ENCODE measurements at regions not wholly inside any gene's neighbourhood (a gene's known extent, or its start where the extent isn't known, plus 50 kb on each side); places are given as distances from the start of the nearest gene placed in this dataset.

- DNase-seq (ENCODE audit: extremely low spot score) = no peak
- POLR2A ChIA-PET = no interaction called here
- no peak for TF ChIP-seq FOXA1 (IDR thresholded peaks at IDR 0.05)
- no peak for TF ChIP-seq NFRKB (IDR thresholded peaks at IDR 0.05)
- CTCF ChIA-PET = interaction anchor here (0.6 kb wide), 1 partner anchor 47 kb away, joined by 3 read pairs; no protein-coding TSS in a partner anchor
These were observed 106.2 kb downstream of the KCNF1 start for GRCh38 chr2:11017921-11018320.

GRCh38 chr2:11018651-11019185, 107.0 kb downstream of the KCNF1 start:
- ChIA-PET CTCF (no interaction called here), POLR2A (no interaction called here)
- TF ChIP-seq ZNF384 (IDR thresholded peaks at IDR 0.05) (no peak), SUZ12 (IDR thresholded peaks at IDR 0.05) (no peak), SP1 (IDR thresholded peaks at IDR 0.05) (no peak), HDGF (IDR thresholded peaks at IDR 0.05; ENCODE audit: borderline replicate concordance) (no peak), TARDBP (IDR thresholded peaks at IDR 0.05) (no peak), BHLHE40 (IDR thresholded peaks at IDR 0.05; ENCODE audit: borderline replicate concordance) (no peak), CTBP1 (IDR thresholded peaks at IDR 0.05; ENCODE audit: borderline replicate concordance) (no peak), ARNT (IDR thresholded peaks at IDR 0.05) (no peak), NFRKB (IDR thresholded peaks at IDR 0.05) (no peak), PKNOX1 (IDR thresholded peaks at IDR 0.05) (no peak)
- no peak for DNase-seq (ENCODE audit: extremely low spot score)

- no peak for DNase-seq (ENCODE audit: extremely low spot score)
- TF ChIP-seq FOXK2 (IDR thresholded peaks at IDR 0.05) = no peak
- no peak for TF ChIP-seq HDGF (IDR thresholded peaks at IDR 0.05; ENCODE audit: borderline replicate concordance)
- no peak for TF ChIP-seq BHLHE40 (IDR thresholded peaks at IDR 0.05; ENCODE audit: borderline replicate concordance)
- TF ChIP-seq NFRKB (IDR thresholded peaks at IDR 0.05) = no peak
- no peak for TF ChIP-seq ARNT (IDR thresholded peaks at IDR 0.05)
- no peak for TF ChIP-seq TARDBP (IDR thresholded peaks at IDR 0.05)
- TF ChIP-seq PKNOX1 (IDR thresholded peaks at IDR 0.05) = no peak
- TF ChIP-seq SUZ12 (IDR thresholded peaks at IDR 0.05) = no peak
- no peak for TF ChIP-seq L3MBTL2 (conservative IDR thresholded peaks at IDR 0.05)
- no peak for TF ChIP-seq ZNF384 (IDR thresholded peaks at IDR 0.05)
- no peak for TF ChIP-seq LEF1 (IDR thresholded peaks at IDR 0.05; ENCODE audit: borderline replicate concordance)
- no peak for TF ChIP-seq CTBP1 (IDR thresholded peaks at IDR 0.05; ENCODE audit: borderline replicate concordance)
- no peak for TF ChIP-seq FOXA1 (IDR thresholded peaks at IDR 0.05)
- TF ChIP-seq ELF4 (IDR thresholded peaks at IDR 0.05) = no peak
- TF ChIP-seq SP1 (IDR thresholded peaks at IDR 0.05) = no peak
- no peak for TF ChIP-seq FOXM1 (IDR thresholded peaks at IDR 0.05; ENCODE audit: borderline replicate concordance)
- CTCF ChIA-PET = no interaction called here
- POLR2A ChIA-PET = no interaction called here
These were observed 107.9 kb downstream of the KCNF1 start for GRCh38 chr2:11019614-11020013.

DNA sequence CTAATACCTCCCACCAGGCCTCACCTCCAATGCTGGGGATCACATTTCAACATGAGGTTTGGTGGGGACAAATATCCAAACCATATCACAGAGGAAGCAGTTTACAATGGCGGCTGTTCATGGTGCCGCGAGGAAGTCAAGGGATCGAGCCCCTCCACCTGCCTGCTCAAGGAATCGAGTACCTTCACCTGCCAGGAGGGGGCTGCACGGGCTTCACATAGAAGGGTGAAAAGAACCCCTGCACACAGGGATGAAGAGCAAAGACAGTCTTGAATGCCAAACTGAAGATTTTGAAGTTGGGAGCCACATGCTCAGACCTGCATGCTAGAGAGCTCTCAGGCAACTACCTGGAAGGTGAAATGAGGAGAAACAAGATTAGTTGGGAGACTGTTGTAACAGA, 110.3 kb downstream of the KCNF1 start:
- ChIA-PET POLR2A (no interaction called here), CTCF (interaction anchor here (0.8 kb wide), 1 partner anchor 33 kb away, joined by 4 read pairs; no protein-coding TSS in a partner anchor)
- DNase-seq (ENCODE audit: extremely low spot score) = no peak
- TF ChIP-seq LEF1 (IDR thresholded peaks at IDR 0.05; ENCODE audit: borderline replicate concordance) (no peak), SUZ12 (IDR thresholded peaks at IDR 0.05) (no peak), L3MBTL2 (conservative IDR thresholded peaks at IDR 0.05) (no peak)

GRCh38 chr2:11022591-11023273, 111.0 kb downstream of the KCNF1 start:
- ChIA-PET CTCF (no interaction called here), POLR2A (no interaction called here)
- no peak for DNase-seq (ENCODE audit: extremely low spot score)
- TF ChIP-seq HDGF (IDR thresholded peaks at IDR 0.05; ENCODE audit: borderline replicate concordance) = no peak
- TF ChIP-seq PKNOX1 (IDR thresholded peaks at IDR 0.05) = no peak
- TF ChIP-seq NFRKB (IDR thresholded peaks at IDR 0.05) = no peak

- DNase-seq (ENCODE audit: extremely low spot score) = no peak
- CTCF ChIA-PET = no interaction called here
- no peak for TF ChIP-seq LEF1 (IDR thresholded peaks at IDR 0.05; ENCODE audit: borderline replicate concordance)
- TF ChIP-seq PKNOX1 (IDR thresholded peaks at IDR 0.05) = no peak
- no peak for TF ChIP-seq ZNF384 (IDR thresholded peaks at IDR 0.05)
- POLR2A ChIA-PET = no interaction called here
These were observed 111.9 kb downstream of the KCNF1 start for GRCh38 chr2:11023326-11024258.

Measured in HEK293T (cell line).